GM19395 (cell line): ENCODE measurements at regions not wholly inside any gene's neighbourhood (a gene's known extent, or its start where the extent isn't known, plus 50 kb on each side); places are given as distances from the start of the nearest gene placed in this dataset.

Source experiments
- ATAC-seq: cut with Tn5 transposase; IDR thresholded peaks from one replicate; pipeline ENCODE4 v1.9.1; 2021; ENCODE audit warnings: mild to moderate bottlenecking, moderate library complexity; ENCODE audit not compliant: unreplicated experiment

DNA sequence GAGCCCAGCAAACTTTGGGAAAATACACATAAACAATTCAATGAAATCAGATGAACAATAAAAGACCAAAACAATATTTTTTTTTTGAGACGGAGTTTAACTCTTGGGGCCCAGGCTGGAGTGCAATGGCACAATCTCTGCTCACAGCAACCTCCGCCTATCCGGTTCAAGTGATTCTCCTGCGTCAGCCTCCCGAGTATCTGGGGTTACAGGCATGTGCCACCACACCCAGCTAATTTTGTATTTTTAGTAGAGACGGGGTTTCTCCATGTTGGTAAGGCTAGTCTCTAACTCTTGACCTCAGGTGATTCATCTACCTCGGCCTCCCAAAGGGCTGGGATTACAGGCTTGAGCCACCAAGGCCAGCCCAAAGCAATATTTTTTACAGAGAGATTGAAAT lies 1588.5 kb downstream of the BRINP3 start:
- no peak for ATAC-seq

DNA sequence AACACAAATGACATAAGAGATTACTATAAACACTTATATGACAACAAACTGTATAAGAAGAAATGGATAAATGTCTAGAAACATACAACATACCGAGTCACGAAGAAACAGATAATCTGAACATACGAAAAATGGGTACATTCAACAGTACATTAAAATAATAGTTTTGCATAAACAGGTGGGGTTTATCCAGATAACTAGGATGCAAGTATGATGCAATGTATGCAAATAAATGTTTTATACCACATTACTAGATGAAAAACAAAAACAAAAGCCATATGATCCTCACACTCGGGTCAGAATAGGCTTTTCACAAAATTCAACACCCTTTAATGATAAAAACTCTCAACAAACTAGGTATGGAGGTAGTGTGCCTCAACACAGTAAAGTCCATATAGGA lies 1585.7 kb downstream of the BRINP3 start:
- ATAC-seq, result no peak

DNA sequence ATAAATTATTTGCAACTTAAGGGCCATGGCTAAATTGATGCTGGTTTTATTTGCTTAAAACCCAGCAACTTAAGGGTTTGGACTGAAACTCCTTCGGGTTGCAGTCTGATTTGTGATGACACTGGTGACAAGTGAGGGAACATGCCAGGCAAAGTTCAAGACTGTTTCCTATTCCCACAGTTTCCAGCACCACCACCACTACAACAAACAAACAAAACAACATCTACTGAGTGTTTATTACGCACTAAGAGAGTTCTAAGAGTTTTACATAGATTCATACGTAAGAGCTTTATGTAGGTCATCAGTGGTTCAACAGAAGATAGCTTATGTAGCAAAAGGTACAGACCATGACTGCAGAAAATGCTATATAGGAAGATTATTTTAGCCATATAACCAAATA lies 1582.1 kb downstream of the BRINP3 start:
- ATAC-seq, result no peak

DNA sequence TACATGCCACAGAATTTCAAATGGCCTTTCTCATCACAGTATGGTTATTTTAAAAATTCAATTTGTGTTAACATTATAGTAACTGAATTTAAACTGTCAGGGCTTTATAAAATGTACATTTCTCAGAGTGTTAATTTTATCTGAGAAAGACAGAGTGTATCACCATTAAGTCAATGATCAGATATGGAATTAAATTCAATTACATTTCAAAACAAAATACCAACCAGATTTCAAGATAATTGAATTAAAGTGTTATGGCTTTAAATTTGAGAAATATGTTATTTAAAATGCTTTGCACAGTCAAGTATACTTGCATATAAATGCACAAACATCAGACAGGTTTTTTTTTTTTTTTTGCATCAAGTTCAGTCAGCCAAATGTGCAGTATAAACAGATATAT lies 1574.4 kb downstream of the BRINP3 start:
- ATAC-seq, result no peak

GRCh38 chr1:188904201-188904600 lies 1573.5 kb downstream of the BRINP3 start:
- ATAC-seq, result no peak

DNA sequence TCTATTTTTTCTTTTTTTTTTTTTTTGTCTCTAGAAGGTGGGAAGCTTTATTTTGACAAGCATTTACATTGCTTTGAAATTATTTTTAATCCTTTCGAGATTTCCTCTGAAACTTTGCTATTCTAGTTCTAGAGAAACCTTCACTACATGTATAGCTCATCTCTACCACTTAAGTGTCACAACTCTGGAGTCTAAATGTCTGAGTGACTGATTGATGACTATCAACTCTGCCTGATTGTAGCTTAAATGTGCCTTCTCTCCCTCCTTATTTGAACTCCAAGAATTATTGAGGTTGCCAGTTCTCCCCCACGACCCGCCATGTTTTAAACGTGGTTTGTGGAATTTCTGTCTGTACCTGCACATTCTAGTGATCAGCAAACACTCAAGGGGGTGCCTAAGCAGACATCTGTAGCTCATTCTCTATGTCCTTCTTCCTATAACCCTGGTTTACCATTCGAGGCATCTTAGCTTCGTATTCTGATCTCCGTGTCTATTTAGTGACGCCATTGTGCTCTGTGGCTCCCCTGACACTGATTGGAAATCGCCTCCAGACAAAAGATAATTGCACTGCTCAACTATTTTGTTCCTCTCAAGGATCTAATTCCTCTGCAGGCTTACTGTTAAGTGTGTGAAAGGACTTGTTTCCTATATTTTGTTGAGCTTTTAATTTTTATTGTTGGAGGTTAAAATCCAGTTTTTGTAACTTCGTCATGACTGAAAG lies 1570.6 kb downstream of the BRINP3 start:
- ATAC-seq, result no peak

- ATAC-seq, result no peak
These were observed 1547.3 kb downstream of the BRINP3 start for GRCh38 chr1:188930382-188930781.

DNA sequence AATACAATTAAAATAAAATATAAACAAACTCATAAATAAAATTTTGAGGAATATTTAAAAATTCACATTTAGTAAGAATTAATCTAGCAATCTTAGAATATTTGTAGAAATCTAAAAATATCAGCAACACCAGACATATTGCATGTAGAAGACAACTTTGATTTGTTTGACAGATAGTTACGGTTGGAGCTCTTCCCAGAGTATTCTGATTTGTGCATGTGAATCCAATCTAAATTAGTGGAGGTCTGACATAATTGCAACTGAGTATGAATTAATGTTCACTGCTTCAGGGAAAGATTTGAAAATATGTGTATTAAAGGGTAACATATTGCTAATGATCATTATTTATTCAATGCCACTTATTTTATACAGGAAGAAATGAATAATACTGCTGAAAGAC lies 1546.2 kb downstream of the BRINP3 start:
- ATAC-seq, result no peak

GRCh38 chr1:188937965-188938551 lies 1539.6 kb downstream of the BRINP3 start:
- no peak for ATAC-seq

GRCh38 chr1:188941986-188942385 lies 1535.7 kb downstream of the BRINP3 start:
- no peak for ATAC-seq

- no peak for ATAC-seq
These were observed 1528.0 kb downstream of the BRINP3 start for GRCh38 chr1:188949701-188950100.

DNA sequence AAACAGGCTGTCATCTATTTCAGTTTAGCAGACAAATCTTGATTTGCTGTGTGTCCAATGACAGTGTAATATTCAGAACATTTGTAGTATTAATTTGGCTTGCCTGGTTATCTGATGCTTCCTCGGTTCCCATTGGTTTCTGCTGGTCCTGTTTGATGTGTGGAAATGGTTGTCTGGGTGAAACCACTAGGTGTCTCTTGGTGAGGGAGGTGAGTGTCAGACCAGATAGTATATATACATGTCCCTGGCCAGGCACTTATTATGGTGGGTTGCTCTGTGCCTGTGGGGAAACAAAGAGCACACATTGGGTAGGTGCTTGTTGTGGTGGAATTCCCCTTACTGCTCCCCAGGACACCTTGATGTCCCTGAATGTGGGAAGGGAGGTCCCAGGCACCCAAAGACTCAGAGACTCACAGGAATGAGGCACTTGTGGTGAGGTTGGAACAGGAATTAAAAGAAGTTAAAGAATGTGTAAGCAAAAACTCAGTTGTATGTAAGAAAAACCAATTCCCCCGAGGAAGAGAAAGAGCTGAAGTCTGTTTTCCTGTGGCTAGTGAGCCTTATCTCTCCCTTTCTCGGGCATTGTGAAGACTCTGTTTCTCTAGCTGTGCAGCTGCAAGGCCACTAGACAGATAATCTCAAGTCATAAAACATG lies 1519.1 kb downstream of the BRINP3 start:
- no peak for ATAC-seq

- no peak for ATAC-seq
These were observed 1490.8 kb downstream of the BRINP3 start for GRCh38 chr1:188986745-188987417.

GRCh38 chr1:188988589-188988988 lies 1489.1 kb downstream of the BRINP3 start:
- ATAC-seq, result no peak

- ATAC-seq, result no peak
These were observed 1486.3 kb downstream of the BRINP3 start for GRCh38 chr1:188991221-188991930.

DNA sequence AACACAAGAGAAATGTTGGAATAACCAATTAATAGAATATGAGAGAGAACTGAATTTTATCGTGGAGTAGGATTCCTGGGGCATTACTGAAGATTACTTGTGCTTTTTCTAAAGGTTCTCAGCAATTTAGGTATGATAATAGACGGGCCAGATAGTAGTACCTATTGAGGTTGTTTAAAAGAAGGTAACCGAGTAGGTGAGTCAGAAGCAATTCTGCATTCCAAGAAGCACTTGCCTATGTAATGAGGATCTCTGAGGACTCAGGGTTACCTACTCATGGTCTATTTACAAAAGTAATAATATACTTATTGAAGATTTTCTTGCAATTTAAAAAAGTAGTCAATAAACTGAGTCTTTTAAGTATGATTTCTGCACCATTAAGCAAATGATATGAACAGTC lies 1469.8 kb downstream of the BRINP3 start:
- ATAC-seq, result no peak

GRCh38 chr1:189021577-189021976 lies 1456.1 kb downstream of the BRINP3 start:
- no peak for ATAC-seq

DNA sequence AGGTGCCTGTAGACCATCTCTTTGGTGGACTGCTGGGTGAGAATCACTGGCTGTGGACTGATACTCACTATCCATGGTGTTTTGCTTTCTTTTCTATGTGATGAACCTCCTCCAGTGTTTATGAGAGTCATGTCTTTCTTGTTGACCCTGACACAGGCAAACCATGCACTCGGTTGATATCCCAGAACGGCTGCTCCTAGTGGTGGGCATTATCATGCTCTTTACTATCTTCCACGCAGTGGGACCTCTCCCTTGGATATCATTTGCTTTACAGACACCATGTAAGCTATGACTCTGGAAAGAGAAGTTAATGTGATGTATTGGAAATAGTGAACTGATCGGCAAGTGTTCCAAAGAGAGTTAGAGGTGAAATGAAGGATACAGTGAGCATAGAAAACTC lies 1455.6 kb downstream of the BRINP3 start:
- no peak for ATAC-seq

GRCh38 chr1:189027512-189027911 lies 1450.2 kb downstream of the BRINP3 start:
- no peak for ATAC-seq

DNA sequence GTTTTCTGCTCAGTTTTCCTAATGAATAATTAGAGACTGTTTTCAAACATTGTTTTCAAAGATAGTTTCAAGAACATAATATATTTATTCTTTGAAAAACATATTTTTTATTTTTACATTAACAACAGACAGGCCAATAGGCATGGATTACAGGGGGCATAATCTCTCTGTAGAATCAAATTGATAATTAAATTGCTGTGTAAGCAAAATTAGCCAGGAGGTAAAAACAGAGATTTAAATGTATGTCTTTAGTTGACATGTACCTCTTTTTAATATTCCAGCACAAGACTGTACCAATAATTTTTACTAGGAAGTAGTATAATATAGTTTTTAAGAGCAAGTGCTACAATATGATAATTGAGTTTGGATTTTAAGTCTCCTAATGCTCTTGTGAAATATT lies 1444.5 kb downstream of the BRINP3 start:
- no peak for ATAC-seq

DNA sequence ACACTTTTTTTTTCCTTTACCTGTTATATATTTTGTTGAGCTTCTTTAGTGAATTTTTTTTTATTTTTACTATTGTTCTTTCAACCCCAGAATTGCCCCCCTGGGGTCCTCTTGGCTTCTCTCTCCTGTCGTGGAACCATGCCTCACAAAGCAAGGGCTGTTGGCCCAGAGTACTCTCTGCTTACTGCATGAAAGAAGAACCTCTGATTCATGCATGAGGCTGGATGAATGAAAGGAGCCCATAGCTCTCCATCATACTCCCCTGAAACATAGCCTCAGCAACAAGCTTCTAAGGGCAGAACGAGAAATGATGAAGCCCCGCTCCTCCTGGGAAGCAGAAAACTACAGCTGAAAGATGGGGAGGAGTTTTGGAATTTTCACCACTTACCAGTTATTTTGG lies 1441.0 kb downstream of the BRINP3 start:
- ATAC-seq, result no peak
